NOMO-1 treated with dmso at 0.1 percent for 144 hours (cell line): ENCODE measurements at regions not wholly inside any gene's neighbourhood (a gene's known extent, or its start where the extent isn't known, plus 50 kb on each side); places are given as distances from the start of the nearest gene placed in this dataset.

Experiments used
- DNase-seq: peaks from one replicate; lab custom pipeline; 2025; ENCODE audit not compliant: unreplicated experiment; lab: John Stamatoyannopoulos, UW

DNA sequence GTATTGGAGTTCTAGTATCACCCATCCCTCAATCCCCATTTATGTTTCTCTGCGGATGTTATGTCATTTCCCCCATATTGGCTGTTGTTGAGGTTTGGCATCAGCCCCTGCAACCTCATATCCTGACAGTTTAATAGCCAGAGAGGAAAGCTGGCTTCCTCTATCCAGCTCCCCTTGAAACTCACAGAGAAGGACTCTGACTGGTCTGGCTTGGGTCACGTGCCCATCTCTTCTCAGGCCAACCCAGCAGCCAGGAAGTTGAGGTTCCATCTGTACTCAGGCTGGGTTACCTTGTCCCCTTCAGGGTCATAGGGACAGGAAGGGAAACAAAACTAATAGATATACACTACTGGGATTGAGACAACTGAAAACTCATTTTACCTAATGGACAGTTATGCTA, 148.0 kb upstream of the SLC14A2 start:
- no peak for DNase-seq

DNA sequence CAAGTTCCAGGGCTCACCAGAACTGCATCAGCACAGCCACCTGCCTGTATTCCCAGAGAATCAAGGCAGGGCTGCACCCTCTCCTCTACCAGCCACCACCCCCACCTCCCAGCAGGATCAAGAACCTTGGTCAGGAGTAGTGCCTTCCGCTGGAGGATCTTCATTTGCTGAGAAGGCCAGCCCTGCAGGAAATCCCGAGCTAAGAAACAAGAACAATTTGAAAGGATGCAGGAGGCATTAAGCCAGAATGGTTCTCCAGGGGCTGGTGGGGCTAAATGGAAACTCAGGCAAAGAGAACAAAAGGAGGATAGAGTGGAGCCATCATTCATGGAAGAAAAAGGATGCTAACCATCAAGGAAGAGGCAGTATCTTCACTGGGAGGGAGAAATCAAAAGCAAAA, 147.3 kb upstream of the SLC14A2 start:
- DNase-seq: no peak

DNA sequence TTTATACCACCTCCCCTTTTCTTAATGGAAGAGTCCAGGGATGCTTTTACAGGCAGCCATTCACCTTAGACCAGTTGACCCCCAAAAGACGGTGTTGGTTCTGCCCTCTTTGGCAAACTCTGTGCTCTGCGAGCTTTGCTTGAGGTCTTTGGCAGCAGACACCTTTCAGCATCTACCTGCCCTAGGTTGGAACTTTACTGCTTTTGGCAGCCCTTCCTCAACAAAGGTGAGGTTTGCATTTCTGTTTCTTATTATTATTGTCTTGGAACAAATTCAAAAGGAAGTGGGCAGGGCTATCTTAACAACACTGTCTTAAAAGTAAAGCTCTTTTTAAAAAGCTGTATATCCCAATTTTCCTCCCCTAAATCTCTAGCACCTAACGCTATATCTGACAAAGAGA, 136.4 kb upstream of the SLC14A2 start:
- DNase-seq: no peak

DNA sequence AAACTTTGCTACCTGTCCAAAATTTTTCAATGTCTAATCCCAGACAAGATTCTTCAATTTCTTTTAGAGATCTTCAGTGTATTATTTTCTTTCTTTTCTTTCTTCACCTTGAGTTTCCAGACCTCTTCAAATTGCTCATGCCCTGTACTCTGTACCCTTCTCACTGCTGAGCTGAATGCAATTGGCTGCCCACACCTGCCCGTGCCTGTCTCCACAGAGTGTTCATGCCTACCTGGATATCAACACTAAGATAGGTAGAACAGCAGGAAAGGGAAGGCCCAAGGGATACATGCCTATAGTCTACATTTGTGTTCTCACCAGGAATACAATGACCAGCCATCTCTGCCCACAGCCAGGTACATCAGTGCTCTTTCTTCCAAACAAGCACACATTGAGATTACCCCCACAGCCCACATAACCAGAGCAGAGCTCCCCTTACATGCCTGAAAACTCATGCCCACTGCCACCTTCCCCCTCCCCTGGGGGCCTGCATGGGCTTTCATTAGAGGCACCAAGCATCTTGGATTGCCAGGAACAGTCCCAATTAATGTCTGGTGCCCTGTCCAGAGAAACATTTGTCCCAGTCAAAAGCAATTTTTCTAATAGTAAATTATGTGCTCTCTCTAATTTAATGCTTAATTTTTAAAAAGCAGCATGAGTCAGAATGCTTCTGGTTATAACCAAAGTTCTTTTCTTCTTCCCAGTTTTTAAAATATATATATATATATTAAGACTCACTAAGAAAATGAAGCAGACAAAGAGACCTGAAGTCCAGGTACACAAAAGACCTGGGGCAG, 134.9 kb upstream of the SLC14A2 start:
- no peak for DNase-seq

DNA sequence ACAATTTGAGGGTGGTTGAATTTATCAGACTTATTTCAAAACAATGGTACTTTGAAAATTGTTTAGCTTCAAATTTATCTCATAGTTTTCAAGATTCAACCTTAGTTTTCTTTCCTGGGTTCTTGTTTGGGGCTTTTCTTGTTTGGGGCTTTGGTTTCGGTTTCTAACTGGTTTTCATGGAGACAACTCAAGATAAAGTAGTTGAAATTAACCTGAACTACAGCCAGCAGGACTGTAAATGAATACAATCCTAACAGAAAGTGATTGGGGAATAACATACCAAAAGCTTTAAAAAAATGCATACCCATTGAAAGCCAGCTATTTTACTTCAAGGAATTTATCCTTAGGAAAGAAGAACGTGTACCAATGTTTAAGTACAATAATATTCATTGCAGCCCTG, 133.5 kb upstream of the SLC14A2 start:
- no peak for DNase-seq

DNA sequence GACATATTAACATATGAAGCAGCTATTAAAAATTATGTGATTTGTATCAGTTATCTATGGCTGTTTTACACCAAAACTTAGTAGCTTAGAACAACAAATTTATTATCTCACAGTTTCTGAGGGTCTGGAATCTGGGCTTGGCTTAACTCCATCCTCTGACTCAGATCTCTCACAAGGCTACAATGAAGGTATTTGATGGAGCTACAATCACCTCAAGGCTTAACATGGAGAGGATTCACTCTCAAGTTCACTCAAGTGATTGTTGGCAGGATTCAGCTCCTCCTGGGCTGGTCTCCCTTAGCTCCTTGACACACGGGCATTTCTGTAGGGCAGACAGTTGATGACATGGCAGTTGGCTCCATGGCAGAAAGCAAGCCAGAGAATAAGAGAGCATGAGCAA, 133.0 kb upstream of the SLC14A2 start:
- DNase-seq: no peak

DNA sequence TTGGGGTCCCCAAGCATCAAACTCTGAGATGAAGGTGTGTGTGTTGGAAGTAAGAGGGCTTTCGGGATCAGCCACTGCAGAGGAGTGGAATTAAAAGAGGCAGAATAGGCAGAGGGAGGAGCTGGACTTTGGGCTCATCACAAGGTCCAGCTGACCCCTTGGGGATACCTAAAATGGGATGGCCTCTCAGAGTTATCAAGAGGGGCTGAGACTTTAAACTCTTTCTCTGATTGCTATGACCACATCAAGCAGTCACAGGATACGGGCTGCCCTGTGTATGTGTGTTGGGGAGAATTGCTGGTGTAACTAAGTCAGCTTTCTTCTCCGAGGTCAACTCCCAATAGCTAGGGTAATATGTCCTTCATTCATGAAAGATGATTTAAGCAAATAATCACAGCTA, 127.7 kb upstream of the SLC14A2 start:
- DNase-seq: no peak

DNA sequence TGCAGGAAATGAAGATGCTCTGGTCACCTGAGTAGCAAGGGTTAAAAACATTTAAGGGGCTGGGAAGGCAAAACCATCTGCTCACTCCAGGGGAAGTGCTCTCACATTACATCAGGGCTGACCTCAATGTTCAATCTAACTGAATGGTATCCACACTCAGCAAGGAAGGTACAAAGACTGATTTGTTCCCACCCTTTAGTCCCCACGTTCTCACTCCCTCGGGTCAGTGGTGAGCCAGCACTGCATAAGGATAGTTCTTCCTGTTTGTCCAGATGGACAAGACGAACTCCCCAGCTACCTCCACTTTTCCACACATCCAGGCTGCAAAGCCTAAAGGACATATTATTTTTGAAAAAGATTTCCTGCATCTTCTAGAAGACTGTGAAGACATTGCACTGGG, 126.6 kb upstream of the SLC14A2 start:
- DNase-seq: no peak

DNA sequence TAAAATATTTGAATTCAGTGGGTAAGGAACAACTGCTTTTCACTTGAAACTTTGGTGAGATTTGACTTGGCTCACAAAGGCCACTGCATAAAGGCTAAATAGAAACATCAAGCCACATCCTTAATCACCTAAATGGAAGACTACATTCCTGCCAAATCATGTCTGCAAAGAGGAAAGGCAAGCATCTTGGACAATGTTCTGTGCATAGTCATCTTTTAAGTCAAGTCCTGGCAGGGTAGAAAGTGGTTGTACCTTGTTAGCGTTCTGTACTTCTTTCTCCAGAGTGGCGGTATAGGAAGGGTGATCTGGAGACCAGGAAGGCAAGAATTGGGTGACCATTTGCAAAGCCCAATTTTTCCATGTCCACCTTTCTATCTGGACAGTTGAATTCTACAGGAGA, 121.4 kb upstream of the SLC14A2 start:
- no peak for DNase-seq

DNA sequence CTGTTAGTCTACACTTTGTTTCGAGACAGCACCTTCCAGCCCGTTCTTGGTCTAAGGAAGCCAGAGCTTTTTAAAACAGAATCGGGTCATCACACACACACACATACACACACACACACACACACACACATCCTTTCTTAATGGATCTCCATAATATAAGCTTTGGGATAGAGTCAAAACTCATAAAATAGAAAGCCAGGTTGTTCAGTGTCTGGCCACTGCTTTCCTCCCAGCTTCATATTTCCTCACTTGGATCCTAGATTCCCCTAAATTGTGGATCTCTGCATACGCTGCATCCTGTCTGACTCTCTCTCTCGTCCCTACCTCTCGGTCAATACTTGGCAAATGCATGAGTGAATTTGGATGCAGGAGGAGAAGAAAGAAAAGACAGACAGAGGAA, 120.5 kb upstream of the SLC14A2 start:
- DNase-seq: no peak

DNA sequence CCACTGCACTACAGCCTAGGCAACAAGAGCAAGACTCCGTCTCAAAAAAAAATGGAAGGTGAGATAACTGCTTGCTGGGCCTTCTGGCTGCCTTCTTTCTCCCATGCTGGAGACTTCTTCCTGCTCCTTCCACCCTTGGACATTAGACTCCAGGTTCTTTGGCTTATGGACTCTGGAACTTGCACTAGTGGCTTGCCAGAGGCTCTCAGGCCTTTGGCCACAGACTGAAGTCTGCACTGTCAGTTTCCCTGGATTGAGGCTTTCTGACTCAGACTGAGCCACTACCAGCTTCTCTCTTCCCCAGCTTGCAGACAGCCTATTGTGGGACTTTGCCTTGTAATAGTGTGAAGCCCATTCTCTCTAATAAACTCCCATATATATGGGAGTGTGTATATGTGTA, 118.5 kb upstream of the SLC14A2 start:
- no peak for DNase-seq

DNA sequence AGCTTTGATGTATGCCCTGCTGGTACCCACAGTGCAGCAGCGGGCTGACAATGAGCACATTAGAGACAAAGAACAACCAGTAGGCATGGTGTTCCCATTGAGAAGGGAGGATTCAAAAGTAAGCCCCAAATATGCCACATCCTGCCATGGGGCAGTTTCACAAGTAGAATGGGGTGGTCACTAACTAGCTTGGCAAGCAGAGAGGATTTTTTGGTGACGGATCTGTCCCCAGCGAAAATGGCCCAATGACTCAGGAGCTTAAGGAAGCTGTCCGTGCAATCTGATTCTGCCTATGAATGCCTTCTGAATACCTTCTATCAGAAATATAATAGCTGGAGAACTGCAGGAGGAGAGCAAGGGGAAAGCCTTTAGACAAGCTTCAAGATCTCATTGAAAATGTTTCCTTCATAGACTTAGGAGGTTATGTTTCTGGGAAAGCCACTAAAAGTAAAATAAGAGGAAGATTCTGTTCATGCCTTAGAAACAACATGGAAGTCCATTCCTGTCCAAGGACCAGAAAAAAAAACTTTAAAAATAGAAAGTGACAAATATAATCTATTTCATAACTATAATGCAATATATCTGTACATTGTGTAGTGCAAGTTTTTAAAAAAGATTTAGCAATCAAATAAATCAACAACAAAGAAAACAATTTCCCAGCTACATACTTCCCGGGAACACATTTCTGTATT, 117.5 kb upstream of the SLC14A2 start:
- DNase-seq: no peak

DNA sequence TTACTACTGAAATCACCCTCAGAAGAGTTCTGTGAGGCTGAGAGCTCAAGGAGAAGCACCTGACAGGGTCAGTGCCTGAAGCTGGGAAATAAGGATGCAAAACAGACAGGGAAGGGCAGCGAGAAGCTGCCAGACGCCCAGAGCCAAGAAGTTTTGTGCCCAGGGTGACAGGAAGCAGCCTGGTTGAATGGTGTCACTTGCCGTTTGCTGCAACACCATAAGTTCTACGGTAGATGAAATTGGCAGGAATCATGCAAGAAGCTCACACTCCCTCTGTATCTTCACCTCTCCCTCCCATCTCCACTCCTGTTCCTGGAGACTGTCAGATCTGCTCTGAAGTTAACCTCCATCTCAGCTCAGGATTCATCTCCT, 117.0 kb upstream of the SLC14A2 start:
- no peak for DNase-seq

DNA sequence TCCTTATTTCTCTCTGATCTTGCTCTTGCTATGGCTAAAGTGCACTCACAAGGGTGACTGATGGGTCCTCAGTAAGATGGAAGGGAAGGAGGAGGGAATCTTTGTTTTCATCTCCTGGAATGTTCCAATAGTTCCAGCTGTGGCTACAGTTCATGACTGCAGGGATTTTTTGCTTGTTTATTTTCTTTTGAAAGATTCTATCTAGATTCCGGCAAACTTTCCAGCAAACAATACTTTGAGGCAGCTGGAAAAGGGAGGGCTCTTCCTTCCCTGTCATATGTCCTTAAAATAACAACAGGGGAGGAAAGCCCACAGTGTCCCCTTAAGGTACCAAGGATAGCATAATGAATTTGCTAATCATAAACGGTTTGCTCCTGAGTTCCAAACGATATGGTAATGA, 111.3 kb upstream of the SLC14A2 start:
- no peak for DNase-seq

DNA sequence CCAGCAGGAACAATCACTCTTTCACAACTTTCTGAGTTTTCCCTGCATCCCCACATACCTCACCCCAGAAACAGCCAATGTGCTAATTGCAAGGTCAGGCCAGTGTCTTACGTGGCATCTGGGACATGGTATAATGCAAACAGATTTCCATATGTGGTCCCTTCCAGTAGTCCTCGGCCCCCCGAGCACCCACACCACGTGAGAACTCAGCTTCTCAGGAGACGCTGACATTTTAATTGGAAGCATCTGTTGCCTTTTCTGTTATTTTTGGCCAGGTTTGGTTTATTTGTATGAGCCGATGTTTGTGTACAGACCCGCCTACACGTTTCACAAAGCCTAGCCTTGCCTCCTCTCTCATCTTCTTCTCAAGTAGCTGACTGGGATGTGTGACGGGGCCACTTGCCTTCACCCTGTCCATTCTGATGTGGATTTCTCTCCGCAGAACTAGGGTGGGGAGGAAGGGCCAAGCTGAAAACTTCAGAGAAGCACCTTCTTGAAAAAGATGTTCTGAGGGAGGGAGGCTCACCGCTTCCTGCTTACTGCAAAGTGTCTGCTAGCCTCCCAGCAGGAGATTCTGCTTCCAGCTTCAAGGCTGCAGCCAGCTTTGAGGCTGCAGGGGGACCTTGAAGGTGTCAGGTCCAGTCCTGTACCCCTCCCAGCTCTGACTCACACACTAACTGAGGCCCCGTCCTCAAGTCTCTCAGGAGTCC, 109.6 kb upstream of the SLC14A2 start:
- no peak for DNase-seq

DNA sequence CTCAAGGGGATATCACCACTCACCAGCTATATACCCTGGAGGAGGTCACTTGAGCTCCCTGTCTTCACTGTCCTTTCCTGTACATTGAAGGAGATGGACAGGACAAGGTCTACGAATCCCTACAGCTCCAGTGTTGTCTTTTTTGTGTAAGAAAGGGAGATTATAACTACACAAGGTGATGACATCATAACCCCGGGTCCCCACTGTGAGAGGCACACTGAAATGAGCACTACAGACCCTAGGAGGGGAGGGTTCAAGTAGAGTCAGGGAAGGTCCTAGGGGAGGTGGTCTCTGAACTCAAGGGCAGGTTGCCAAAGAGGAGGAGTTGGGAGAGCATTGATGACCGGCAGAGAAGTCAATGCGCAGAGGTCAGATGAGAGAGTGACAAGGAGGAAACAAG, 108.3 kb upstream of the SLC14A2 start:
- DNase-seq: no peak

DNA sequence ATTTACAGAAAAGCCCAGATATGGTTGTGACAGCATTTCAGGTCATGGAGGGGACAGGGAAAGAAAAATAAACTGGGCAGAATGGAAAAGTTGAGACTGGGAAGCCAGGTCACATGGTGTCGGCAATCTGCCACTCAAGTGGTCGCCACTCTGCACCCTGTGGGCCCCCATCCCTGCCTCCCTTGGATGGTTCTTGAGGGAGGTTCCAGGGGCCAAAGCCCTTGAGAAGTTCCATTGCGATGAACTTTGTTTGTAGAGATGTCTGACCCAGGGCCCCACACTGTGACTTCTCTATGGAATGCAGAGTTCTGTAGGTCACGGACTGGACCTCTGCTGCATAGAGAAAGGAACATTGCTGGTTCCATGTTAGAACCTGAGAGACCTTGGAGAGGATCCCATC, 105.7 kb upstream of the SLC14A2 start:
- DNase-seq: no peak

DNA sequence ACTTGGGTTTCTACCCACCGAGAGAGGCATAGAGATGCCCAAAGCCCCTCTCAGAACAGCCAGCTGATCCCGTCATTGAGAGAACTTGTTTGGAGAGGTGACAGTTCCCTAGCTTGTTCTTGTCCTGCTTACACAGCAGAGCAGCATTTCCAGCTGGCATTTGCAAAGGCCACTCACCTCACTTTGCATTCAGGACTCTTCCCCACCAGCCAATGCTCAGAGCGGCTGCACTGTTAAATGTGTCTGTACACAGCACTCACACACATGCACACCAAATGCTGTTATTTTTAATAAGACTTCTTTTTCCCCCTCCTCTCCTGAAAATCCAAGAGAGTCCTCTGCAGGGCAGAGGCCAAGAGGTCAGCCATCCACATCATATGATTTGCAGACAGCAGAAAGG, 104.6 kb upstream of the SLC14A2 start:
- DNase-seq: no peak

DNA sequence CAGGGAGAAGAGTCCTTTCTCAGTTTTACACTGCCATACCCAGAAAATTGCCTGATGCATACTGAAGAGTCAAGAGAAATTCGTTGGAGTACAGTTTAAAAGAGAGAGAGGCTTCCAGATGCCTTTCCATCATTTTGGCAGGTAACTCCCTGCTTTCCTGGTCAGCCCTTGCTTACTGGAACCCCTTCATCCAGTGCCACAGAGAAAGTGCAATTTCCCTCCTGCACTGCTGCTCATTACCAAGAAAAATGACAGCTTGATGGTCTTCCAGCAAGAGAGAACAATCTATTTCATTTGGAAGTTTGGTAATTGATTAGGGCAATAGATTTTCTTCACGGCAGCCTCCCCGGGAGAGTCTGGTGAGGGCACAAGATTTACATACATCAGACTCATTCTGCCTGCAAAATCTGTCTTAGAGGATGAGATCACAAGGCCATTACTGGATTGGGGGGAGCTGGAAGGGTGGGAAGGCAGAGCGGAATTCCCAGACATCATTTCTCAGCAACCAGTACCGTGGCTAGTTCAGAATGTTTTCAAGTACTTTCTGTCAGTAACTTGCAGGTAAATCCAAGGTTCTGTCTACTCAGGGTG, 102.8 kb upstream of the SLC14A2 start:
- no peak for DNase-seq

DNA sequence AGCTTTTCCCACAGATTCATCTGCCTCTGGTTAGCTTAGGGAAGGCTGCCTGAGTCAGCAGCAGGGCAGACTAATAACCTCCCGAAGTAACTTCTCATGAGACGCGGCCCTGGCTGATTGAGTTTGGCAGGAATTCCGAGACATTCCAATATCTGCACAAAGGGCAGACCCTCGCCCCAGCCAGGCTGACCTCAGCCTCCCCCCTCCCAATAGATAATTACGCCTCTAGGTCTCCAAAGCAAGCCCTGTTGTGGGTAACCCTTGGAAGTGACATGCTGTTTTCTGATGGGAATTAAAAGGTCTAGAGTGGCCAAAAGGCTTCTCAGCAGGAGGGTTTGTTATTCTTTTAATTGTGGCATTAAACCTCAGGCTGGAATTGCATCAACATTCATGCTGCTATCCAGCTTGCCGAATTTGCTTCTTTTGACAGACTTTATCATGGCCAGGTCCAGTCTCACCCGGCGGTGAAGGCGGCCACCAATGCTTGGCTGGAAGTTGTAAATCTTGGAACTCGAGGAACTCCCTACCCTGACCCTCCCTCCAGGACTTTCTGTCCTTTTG, 98.0 kb upstream of the SLC14A2 start:
- no peak for DNase-seq

DNA sequence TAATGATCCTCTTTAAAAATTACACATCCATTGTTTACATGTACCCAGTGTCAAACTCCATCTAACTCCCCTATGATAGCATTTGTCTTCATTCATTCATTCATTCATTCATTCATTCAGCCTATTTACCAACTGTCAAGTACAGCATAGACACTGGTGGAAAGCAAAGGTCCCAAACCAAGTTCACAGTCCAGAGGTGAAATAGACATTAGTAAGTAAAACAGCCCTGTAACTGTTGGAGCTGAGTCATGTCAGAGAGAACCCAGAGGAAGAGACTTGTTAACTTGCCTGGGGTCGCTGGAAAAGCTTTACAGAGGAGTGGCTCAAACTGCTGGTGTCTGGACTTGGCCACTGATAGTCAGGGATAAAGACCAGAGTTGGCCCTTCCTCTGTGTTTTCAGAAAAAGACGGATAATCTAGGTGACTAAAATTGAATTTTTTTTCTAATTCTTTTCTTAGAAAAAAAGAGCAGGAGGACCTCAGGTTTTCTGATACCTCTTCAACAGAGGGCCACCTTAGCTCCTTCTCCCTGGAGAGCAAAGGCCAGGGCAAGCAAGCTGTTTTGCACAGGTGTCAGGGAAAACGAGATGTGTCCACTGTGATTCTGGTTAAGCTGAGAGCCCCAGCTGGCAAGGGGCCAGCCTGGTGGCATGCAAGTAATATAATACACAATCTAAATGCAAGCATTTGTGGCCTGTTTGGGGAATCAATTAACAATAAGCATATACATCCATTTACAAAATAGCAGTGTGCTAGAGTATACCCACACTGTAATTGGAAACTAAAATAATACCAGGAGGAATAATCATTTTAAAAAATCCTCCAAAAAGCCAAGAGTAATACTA, 96.7 kb upstream of the SLC14A2 start:
- DNase-seq: no peak
